Spinal cord (tissue), 9 donors: ENCODE measurements at regions not wholly inside any gene's neighbourhood (a gene's known extent, or its start where the extent isn't known, plus 50 kb on each side); places are given as distances from the start of the nearest gene placed in this dataset.

ENCODE experiments used
- DNase-seq, 6 donors: peaks; one replicate each; pipeline versions ENCODE4 v3.0.0 to v3.0.0-alpha.2; 2013 to 2015; ENCODE audit warnings: low spot score in 6 of 6, low read depth in 4 of 6
- H3K27ac ChIP-seq: one replicate; pipeline ENCODE4 v1.5.1; 2013; ENCODE audit warnings: low read depth, low read length, control low read depth
- H3K27me3 ChIP-seq: one replicate; pipeline ENCODE4 v1.6.1; 2013; ENCODE audit warnings: low read length; ENCODE audit not compliant: control insufficient read depth, insufficient read depth
- H3K36me3 ChIP-seq: one replicate; pipeline ENCODE4 v1.6.1; 2013; ENCODE audit warnings: low read length; ENCODE audit not compliant: control insufficient read depth, insufficient read depth
- H3K4me1 ChIP-seq: one replicate; pipeline ENCODE4 v1.6.1; 2013; ENCODE audit warnings: low read length; ENCODE audit not compliant: control insufficient read depth, insufficient read depth
- H3K4me3 ChIP-seq: one replicate; pipeline ENCODE4 v1.5.1; 2013; ENCODE audit warnings: low read depth, low read length, control low read depth
- H3K9me3 ChIP-seq: one replicate; pipeline ENCODE4 v1.6.1; 2013; ENCODE audit warnings: low read length; ENCODE audit not compliant: control insufficient read depth, insufficient read depth
- WGBS: methylation state at CpG from one replicate; pipeline ENCODE4 v1.1.5; 2013; ENCODE audit warnings: missing lambda C conversion rate; ENCODE audit not compliant: insufficient coverage; 5-methylcytosine and 5-hydroxymethylcytosine counted together
- donor health status: healthy.

GRCh38 chr4:149952101-149952500 lies 126.1 kb upstream of the DCLK2 start:
- Histone ChIP-seq H3K36me3 (no peaks in the 10 kb centered on the region), H3K4me3 (no peak overlapping the region), H3K27me3 (no peaks in the 10 kb centered on the region), H3K27ac (no peak overlapping the region), H3K4me1 (no peaks in the 10 kb centered on the region), H3K9me3 (no peaks in the 10 kb centered on the region)
- DNase-seq: no peak
- no CpG with 5 or more reads among the region's 1 CpG for WGBS

- peak in 1 of 6 donors; percentile 21 for DNase-seq
- no peak overlapping the region for H3K27ac ChIP-seq
- 100% methylated on average over 1 of the region's 5 CpGs for WGBS
Measured at GRCh38 chr4:149952716-149953115, 125.5 kb upstream of the DCLK2 start.

GRCh38 chr4:149955780-149956390 lies 122.4 kb upstream of the DCLK2 start:
- Histone ChIP-seq H3K27me3 (no peaks in the 10 kb centered on the region), H3K36me3 (no peaks in the 10 kb centered on the region), H3K9me3 (no peaks in the 10 kb centered on the region), H3K27ac (no peak overlapping the region), H3K4me3 (no peak overlapping the region), H3K4me1 (no peaks in the 10 kb centered on the region)
- peak in 2 of 6 donors; percentile 15 to 22 for DNase-seq
- WGBS: 0% methylated on average over 1 of the region's 2 CpGs

More at GRCh38 chr4:149952716-149953115, 125.5 kb upstream of the DCLK2 start:
- no peak overlapping the region for H3K4me3 ChIP-seq
- no peaks in the 10 kb centered on the region for H3K27me3 ChIP-seq
- H3K9me3 ChIP-seq: no peaks in the 10 kb centered on the region
- H3K4me1 ChIP-seq: no peaks in the 10 kb centered on the region
- H3K36me3 ChIP-seq: no peaks in the 10 kb centered on the region

GRCh38 chr4:149956678-149957077 lies 121.6 kb upstream of the DCLK2 start:
- no peaks in the 10 kb centered on the region for H3K4me1 ChIP-seq
- 88% methylated on average over 2 of the region's 3 CpGs for WGBS
- H3K36me3 ChIP-seq: no peaks in the 10 kb centered on the region
- no peaks in the 10 kb centered on the region for H3K27me3 ChIP-seq
- no peak for DNase-seq
- no peaks in the 10 kb centered on the region for H3K9me3 ChIP-seq
- no peak overlapping the region for H3K4me3 ChIP-seq
- H3K27ac ChIP-seq: no peak overlapping the region

GRCh38 chr4:149961876-149962597 lies 116.2 kb upstream of the DCLK2 start:
- no peak for DNase-seq
- no peak overlapping the region for H3K27ac ChIP-seq
- no peak overlapping the region for H3K4me3 ChIP-seq
- no peaks in the 10 kb centered on the region for H3K9me3 ChIP-seq
- H3K36me3 ChIP-seq: no peaks in the 10 kb centered on the region
- 94% methylated on average over 5 of the region's 5 CpGs for WGBS
- H3K4me1 ChIP-seq: no peaks in the 10 kb centered on the region
- H3K27me3 ChIP-seq: no peaks in the 10 kb centered on the region

GRCh38 chr4:149964001-149964796 lies 114.0 kb upstream of the DCLK2 start:
- H3K9me3 ChIP-seq: no peaks in the 10 kb centered on the region
- no peaks in the 10 kb centered on the region for H3K4me1 ChIP-seq
- 94% methylated on average over 5 of the region's 8 CpGs for WGBS
- H3K36me3 ChIP-seq: no peaks in the 10 kb centered on the region
- no peak overlapping the region for H3K27ac ChIP-seq
- DNase-seq: no peak
- H3K27me3 ChIP-seq: no peaks in the 10 kb centered on the region
- H3K4me3 ChIP-seq: no peak overlapping the region

- peak in 2 of 6 donors; percentile 20 to 91 for DNase-seq
- no peaks in the 10 kb centered on the region for H3K9me3 ChIP-seq
- H3K36me3 ChIP-seq: no peaks in the 10 kb centered on the region
- H3K27ac ChIP-seq: no peak overlapping the region
- H3K4me1 ChIP-seq: no peaks in the 10 kb centered on the region
- no peaks in the 10 kb centered on the region for H3K27me3 ChIP-seq
- no CpG with 5 or more reads among the region's 2 CpGs for WGBS
- H3K4me3 ChIP-seq: no peak overlapping the region
Measured at GRCh38 chr4:149965206-149965605, 113.0 kb upstream of the DCLK2 start.

- H3K27ac ChIP-seq: no peak overlapping the region
- no peak for DNase-seq
- no peaks in the 10 kb centered on the region for H3K27me3 ChIP-seq
- no peaks in the 10 kb centered on the region for H3K4me1 ChIP-seq
- no peaks in the 10 kb centered on the region for H3K9me3 ChIP-seq
- no CpG with 5 or more reads among the region's 2 CpGs for WGBS
- no peak overlapping the region for H3K4me3 ChIP-seq
- no peaks in the 10 kb centered on the region for H3K36me3 ChIP-seq
Measured at GRCh38 chr4:149972407-149972806, 105.8 kb upstream of the DCLK2 start.

- H3K36me3 ChIP-seq: no peaks in the 10 kb centered on the region
- H3K27me3 ChIP-seq: no peaks in the 10 kb centered on the region
- H3K4me1 ChIP-seq: no peaks in the 10 kb centered on the region
- H3K4me3 ChIP-seq: no peak overlapping the region
- no peak for DNase-seq
- no peak overlapping the region for H3K27ac ChIP-seq
- WGBS: no CpG with 5 or more reads among the region's 2 CpGs
- no peaks in the 10 kb centered on the region for H3K9me3 ChIP-seq
Measured at GRCh38 chr4:149973181-149973580, 105.1 kb upstream of the DCLK2 start.
